AML-193 (cell line): ENCODE measurements at regions not wholly inside any gene's neighbourhood (a gene's known extent, or its start where the extent isn't known, plus 50 kb on each side); places are given as distances from the start of the nearest gene placed in this dataset.
"Not testable (repeated sequence)": the region's sequence is repeated elsewhere in the genome, so short reads cannot be mapped to it uniquely, and the experiment has no call there.

ENCODE experiments used
- DNase-seq, 2 experiments: peaks; one replicate each; lab custom pipeline; 2025; lab: John Stamatoyannopoulos, UW

GRCh38 chr7:4319280-4319679 is 362.8 kb upstream of the FOXK1 start:
- DNase-seq, result no peak

GRCh38 chr7:4325732-4326131 is 356.4 kb upstream of the FOXK1 start:
- DNase-seq, result no peak

- DNase-seq, result no peak
These were observed 350.4 kb upstream of the FOXK1 start for GRCh38 chr7:4331711-4332110.

GRCh38 chr7:4338556-4338955 is 343.5 kb upstream of the FOXK1 start:
- no peak for DNase-seq

DNA sequence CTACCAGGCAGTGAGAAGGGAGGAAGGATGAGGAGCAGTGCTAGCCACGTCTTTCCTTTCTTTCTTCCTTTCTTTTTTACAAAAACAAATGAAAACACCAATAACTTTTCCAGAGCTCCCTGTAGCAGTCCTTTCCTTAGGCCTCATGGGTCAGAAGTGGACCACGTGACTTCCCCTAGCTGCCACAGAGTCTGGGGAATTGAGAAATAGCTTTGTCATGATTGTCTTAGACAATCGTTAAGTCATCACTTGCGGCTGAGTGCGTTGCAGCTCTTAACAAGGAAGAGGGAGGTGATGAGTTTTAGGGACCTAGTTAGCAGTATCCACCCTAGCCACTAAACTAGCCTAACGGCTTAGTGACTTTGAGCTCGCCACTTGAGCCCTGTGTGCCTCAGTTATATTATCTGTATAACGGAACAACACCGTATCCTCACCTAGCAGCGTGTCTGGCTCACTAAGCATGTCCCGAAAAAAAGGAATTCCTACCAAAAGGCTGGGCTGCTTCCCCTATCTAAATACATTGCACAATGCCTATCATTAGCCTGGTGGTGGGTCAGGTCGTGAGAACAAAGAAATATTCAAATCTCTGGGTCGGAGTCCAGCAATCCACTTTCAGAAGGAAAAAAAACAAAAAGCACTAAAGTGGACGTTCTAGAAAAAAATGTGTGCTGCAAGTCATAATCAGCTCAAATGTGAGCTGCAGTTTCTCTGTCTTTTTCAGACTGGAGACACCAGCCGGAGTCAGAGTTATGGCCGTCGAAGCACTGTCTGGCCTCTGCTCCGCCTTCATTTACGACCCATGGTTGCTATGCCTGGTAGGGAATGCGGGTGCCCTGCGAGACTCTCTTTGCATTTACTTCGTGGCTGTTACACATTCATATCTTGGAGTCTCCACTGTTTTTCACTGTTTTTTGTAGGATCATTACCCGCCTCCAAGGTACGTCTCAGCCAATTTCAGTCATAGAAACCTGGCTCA is 338.5 kb upstream of the FOXK1 start:
- no peak for DNase-seq

DNA sequence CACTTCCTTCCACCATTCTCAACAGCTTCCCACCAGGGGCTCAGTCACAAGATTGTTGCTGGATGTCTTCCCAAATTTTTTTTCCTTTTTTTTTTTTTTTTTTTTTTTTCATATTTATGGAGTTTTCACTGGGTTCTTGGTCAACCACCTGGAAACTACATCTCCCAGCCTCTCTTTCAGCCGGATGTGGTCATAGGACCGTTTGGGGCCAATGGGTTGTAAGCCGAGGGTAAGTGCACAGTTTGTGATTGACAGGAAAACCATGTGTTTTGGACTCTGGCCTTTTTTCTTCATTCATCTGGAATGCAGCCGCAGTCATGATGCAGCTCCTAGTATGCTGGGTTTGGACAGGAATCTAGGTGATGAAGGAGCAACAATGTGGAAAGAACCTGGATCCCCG is 337.1 kb upstream of the FOXK1 start:
- DNase-seq, result no peak

- DNase-seq, result no peak
These were observed 330.0 kb upstream of the FOXK1 start for GRCh38 chr7:4352069-4352468.

GRCh38 chr7:4361774-4362173 is 320.3 kb upstream of the FOXK1 start:
- no peak for DNase-seq

GRCh38 chr7:4383584-4383983 is 298.5 kb upstream of the FOXK1 start:
- no peak for DNase-seq

DNA sequence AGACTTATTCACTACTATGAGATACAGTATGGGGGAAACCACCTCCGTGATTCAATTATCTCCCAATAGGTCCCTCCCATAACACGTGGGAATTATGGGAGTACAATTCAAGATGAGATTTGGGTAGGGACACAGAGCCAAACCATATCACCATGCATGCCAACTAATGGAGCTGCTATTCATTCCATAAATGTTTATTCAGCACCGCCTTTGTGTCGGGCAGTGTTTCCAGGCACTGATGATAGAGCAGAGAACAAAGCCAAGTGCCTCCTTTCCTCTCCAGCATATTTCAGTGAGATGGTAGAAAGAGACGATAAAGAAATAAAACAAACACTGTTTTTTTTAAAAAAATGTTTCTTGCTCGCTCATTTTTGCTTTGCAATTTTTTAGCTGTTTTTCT is 295.9 kb upstream of the FOXK1 start:
- DNase-seq, result no peak

- DNase-seq, result not testable (repeated sequence)
These were observed 291.0 kb upstream of the FOXK1 start for GRCh38 chr7:4391103-4391502.

DNA sequence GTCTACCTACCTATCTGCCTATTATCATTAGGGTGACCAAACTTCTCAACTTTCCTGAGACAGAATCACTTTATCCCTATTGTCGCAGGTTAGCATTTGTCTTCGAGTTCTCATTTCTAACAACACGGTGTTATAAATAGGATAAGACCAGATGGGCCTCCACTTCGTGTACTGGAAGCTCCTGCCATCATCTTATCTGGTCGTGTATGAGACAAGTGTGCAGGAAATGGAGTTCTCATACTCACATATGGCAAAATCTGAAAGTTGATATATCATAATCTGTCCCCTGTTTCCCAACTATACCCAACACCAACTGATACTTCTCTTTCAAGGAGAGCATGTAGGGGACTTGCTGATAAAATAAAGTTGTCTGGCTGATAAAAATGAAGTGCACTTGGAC is 287.4 kb upstream of the FOXK1 start:
- DNase-seq, result no peak

- DNase-seq, result no peak
These were observed 283.0 kb upstream of the FOXK1 start for GRCh38 chr7:4399121-4399520.

- no peak for DNase-seq
These were observed 282.5 kb upstream of the FOXK1 start for GRCh38 chr7:4399596-4399995.

DNA sequence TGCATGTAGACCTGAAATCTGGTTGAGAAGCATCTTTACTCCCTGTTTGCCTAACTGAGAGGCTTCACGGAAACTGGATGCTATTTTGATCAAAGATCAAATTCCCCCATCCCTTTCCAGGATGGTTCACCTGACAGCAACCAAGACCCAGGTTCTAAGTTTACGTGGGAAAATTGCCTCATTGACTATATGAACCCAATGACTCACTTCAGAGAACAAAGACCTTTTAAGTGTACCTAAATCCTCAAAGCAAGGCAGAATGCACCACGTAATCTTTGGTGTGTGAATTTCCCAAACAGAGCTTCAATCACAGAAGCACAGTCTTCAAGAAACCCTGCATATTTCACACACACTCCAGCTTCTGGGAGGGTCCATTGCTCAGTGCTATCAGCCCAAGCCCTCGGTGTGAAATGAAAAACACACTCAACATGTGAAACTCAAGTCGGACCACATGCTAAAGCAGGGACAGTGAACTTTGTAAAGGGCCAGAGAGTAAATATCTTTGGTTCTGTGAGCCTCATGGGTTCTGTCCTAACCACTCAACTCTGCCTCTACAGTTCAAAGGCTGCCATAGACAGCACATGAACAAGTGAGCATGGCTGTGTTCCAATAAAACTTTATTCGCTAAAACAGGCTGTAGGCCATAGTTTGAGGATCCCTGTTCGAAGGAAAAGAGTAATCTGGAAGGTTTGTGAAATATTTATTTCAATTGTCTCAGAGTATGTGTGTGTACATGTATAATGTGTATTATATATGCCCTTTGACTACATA is 275.6 kb upstream of the FOXK1 start:
- DNase-seq, result no peak

DNA sequence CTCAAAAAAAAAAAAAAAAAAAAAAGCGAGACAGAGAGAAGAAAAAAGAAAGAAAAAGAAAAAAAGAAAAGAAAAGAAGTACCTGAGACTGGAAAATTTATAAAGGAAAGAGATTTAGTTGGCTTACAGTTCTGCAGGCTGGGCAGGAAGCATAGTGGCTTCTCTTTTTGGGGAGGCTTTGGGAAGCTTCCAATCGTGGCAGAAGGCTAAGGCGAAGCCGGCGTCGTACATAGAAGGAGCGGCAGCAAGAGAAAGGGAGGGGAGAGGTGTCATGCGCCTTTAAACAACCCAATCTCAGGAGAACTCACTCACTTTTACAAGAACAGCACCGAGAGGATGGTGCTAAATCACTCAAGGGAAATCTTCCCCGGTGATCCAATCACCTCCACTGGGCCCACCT is 272.1 kb upstream of the FOXK1 start:
- no peak for DNase-seq

- DNase-seq, result no peak
These were observed 265.6 kb upstream of the FOXK1 start for GRCh38 chr7:4416396-4417056.

DNA sequence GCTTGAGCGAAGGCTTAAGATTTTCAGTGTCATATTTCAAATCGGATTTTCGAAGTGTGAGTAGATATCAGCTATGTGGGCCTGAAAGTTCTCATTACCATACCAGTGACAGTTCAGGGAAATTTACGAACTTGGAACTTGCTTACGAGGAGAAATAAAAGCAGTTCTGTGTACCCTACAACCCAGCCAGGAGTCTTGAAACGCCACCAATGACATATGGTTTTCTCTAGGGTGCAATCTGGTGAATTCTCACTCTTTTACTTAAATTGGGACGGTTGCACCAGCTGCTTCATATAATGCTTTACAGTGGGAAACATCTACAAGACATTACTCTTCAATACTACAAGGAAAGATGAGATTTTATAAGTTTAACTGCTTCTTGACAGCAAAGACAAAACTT is 253.6 kb upstream of the FOXK1 start:
- no peak for DNase-seq

GRCh38 chr7:4430227-4430626 is 251.9 kb upstream of the FOXK1 start:
- no peak for DNase-seq

DNA sequence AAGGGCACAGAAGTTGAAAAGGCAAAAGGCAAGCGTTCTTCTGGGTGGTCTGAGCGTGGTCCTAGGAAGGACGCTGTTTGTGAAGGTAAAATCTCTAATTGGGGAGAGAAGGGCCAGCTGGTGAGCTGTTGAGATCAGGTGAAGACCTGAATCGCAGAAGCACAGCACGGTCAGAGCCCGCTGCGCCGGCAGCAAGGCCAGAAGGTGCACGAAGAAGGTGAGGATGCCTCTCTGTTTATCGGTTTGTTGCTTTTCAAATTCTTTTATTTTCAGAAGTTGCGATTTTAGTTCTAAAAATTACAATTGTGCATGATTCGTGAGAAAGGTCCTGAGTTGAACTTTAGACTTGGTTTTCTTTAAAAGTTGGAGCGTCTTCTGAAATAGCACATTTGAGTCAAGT is 247.8 kb upstream of the FOXK1 start:
- DNase-seq, result no peak

GRCh38 chr7:4436361-4436895 is 245.7 kb upstream of the FOXK1 start:
- DNase-seq, result no peak

DNA sequence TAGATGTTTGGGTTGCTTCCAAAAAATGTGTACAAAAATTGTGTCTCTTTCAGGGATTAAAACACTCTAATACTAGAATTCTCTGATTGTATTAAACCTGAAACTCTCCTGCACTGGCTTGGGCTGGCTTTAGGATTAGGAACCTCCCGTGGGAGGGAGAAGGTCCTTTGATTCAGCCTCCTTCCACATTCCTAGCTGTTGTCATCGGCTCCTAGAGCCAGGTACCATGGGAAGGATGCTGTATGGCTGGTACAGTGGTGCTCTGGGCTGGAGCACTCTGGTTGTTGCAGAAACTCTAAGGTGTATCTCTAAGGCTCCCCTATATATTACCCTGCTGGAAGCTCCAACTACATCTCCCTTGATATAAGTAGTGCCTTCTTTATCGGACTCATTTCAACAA is 245.2 kb upstream of the FOXK1 start:
- no peak for DNase-seq
